Tibial nerve (tissue), 4 donors: ENCODE measurements at regions not wholly inside any gene's neighbourhood (a gene's known extent, or its start where the extent isn't known, plus 50 kb on each side); places are given as distances from the start of the nearest gene placed in this dataset.

Experiments used
- DNase-seq, 2 donors: peaks; one replicate each; pipeline ENCODE4 v3.0.0-alpha.2; 2019; ENCODE audit warnings: low spot score in 2 of 2
- H3K27ac ChIP-seq, 4 donors: fragments of 200-600 bp; sonication (generic) in 3 of 4; one replicate each; pipeline ENCODE4 v1.5.1; 2017 to 2019; ENCODE audit warnings: mild to moderate bottlenecking in 1 of 4
- H3K27me3 ChIP-seq, 2 donors: fragments of 200-600 bp; sonication (generic) in 1 of 2; one replicate each; pipeline versions ENCODE4 v1.5.1 to v1.6.0; 2017 to 2019
- H3K36me3 ChIP-seq, 3 donors: fragments of 200-600 bp; sonication (generic); one replicate each; pipeline ENCODE4 v1.5.1; 2018 to 2019
- H3K4me1 ChIP-seq, 4 donors: fragments of 200-600 bp; sonication (generic) in 3 of 4; one replicate each; pipeline ENCODE4 v1.5.1; 2017 to 2019
- H3K4me3 ChIP-seq, 4 donors: fragments of 200-600 bp; sonication (generic) in 3 of 4; one replicate each; pipeline ENCODE4 v1.5.1; 2017 to 2019; ENCODE audit warnings: mild to moderate bottlenecking in 1 of 4, moderate library complexity in 1 of 4
- H3K9me3 ChIP-seq, 4 donors: fragments of 200-600 bp; sonication (generic) in 3 of 4; one replicate each; pipeline ENCODE4 v1.5.1; 2017 to 2019
- EP300 ChIP-seq, 2 donors: sonication (generic); formaldehyde crosslinking; IDR thresholded peaks; one replicate each; pipeline ENCODE4 v1.6.1; 2017; ENCODE audit warnings: antibody characterized with exemption in 2 of 2, mild to moderate bottlenecking in 1 of 2
- POLR2A ChIP-seq, 2 donors: fragments of 450-650 bp; IDR thresholded peaks; one replicate each; pipeline ENCODE4 v1.6.1; 2017; ENCODE audit warnings: antibody characterized with exemption in 2 of 2, mild to moderate bottlenecking in 2 of 2, moderate library complexity in 2 of 2
- WGBS, 2 donors: methylation state at CpG; one replicate each; pipeline ENCODE4 v1.1.5; 2018; 5-methylcytosine and 5-hydroxymethylcytosine counted together
- TF ChIP-seq, protein P1 (sequence below), 5 experiments: fragments of 200-600 bp in 3 of 5; fragments of 450-650 bp in 2 of 5; sonication (generic) in 3 of 5; IDR thresholded peaks; one replicate each; pipeline ENCODE4 v1.5.1; 2016 to 2019; ENCODE audit warnings: antibody characterized with exemption in 5 of 5, mild to moderate bottlenecking in 3 of 5, moderate library complexity in 2 of 5

DNA sequence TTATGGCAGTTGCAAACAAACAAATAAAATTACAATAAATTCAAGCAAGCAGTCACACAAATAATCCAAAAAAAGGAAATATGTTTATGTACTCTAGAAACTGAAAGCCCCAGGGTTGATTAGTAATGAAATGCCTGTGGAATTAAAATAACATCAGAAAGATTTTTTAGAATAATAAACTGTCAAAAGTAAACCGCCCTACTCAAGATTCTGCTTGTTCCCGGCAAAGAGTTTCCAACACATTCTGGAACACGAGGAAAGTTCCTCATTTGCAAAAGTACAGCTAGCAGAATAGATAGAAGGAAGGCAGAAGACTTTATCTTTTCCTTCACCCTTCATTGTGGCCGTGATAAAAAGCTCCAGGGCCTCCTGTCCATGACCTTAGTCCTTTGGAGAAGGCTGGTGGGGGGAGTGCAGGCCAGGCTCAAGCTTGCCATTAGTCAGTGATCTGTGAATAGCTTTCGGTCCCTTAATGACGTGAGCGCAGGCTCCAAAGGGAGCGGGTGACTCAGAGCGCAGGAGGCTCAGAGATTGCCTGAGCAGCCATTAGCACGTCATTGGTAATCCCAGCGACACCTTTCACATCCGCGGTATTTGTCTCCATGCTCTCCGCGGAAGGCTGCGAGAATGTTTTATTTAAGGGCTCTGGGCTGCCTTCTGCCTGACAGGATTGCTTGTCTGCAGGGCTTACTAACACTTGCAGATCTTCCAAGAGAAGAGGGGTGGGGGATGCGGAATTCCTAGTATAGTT is 458.3 kb downstream of the METTL15 start:
- WGBS, 2 donors: 9 to 12% methylated on average over 17 of the region's 17 CpGs
- peak; percentile 13 to 38 for DNase-seq
- H3K27ac ChIP-seq: peak overlapping the region in 1 of 4 donors; percentile 46

DNA sequence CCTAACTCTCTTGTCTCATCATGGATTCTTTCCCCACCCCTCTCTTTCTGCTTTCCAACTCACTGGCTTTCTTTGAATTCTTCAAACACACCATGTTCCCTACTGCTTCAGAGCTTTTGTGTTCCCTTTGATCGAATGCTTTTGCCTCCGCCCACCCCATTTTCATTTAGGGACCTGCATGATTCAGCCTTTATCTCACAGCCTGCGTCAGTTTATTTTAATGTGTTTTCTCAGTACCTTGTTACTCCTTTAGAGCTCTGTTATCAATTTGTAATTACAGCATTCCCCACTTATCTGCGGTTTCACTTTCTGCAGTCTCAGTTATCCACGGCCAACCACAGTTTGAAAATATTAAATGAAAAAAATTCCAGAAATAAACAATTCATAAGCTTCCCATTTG is 451.3 kb downstream of the METTL15 start:
- TF ChIP-seq EP300 (IDR thresholded peaks at IDR 0.05) (no peak), POLR2A (IDR thresholded peaks at IDR 0.05) (no peak)
- TF ChIP-seq, protein P1, sequence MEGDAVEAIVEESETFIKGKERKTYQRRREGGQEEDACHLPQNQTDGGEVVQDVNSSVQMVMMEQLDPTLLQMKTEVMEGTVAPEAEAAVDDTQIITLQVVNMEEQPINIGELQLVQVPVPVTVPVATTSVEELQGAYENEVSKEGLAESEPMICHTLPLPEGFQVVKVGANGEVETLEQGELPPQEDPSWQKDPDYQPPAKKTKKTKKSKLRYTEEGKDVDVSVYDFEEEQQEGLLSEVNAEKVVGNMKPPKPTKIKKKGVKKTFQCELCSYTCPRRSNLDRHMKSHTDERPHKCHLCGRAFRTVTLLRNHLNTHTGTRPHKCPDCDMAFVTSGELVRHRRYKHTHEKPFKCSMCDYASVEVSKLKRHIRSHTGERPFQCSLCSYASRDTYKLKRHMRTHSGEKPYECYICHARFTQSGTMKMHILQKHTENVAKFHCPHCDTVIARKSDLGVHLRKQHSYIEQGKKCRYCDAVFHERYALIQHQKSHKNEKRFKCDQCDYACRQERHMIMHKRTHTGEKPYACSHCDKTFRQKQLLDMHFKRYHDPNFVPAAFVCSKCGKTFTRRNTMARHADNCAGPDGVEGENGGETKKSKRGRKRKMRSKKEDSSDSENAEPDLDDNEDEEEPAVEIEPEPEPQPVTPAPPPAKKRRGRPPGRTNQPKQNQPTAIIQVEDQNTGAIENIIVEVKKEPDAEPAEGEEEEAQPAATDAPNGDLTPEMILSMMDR (IDR thresholded peaks at IDR 0.05): no peak
- DNase-seq: no peak
- H3K4me1 ChIP-seq: no peaks in the 10 kb centered on the region
- 52 to 54% methylated on average over 5 of the region's 5 CpGs for WGBS, 2 donors
- no peaks in the 10 kb centered on the region for H3K9me3 ChIP-seq
- no peaks in the 10 kb centered on the region for H3K27me3 ChIP-seq
- no peak overlapping the region for H3K27ac ChIP-seq
- H3K36me3 ChIP-seq: no peaks in the 10 kb centered on the region
- no peak overlapping the region for H3K4me3 ChIP-seq

More for the DNA sequence above, 458.3 kb downstream of the METTL15 start:
- Histone ChIP-seq H3K36me3 (no peaks in the 10 kb centered on the region), H3K27me3 (no peaks in the 10 kb centered on the region), H3K4me3 (peak overlapping the region in 1 of 4 donors; percentile 2), H3K9me3 (no peaks in the 10 kb centered on the region), H3K4me1 (peaks cover 0 to 12% (median 0%) of the 10 kb centered on the region in 4 donors)
- TF ChIP-seq EP300 (IDR thresholded peaks at IDR 0.05) (peak in 1 of 2 donors; percentile 37), POLR2A (IDR thresholded peaks at IDR 0.05) (no peak)
- TF ChIP-seq, protein P1 (IDR thresholded peaks at IDR 0.05): no peak

- DNase-seq: no peak
- WGBS, 2 donors: 47 to 52% methylated on average over 4 of the region's 4 CpGs
- H3K27ac ChIP-seq: no peak overlapping the region
- TF ChIP-seq EP300 (IDR thresholded peaks at IDR 0.05) (no peak), POLR2A (IDR thresholded peaks at IDR 0.05) (no peak)
- TF ChIP-seq, protein P1 (IDR thresholded peaks at IDR 0.05): no peak
- no peaks in the 10 kb centered on the region for H3K27me3 ChIP-seq
- H3K4me3 ChIP-seq: no peak overlapping the region
- H3K36me3 ChIP-seq: no peaks in the 10 kb centered on the region
- H3K4me1 ChIP-seq: no peaks in the 10 kb centered on the region
- H3K9me3 ChIP-seq: no peaks in the 10 kb centered on the region
Observed at GRCh38 chr11:28547321-28547741, 439.1 kb downstream of the METTL15 start.

DNA sequence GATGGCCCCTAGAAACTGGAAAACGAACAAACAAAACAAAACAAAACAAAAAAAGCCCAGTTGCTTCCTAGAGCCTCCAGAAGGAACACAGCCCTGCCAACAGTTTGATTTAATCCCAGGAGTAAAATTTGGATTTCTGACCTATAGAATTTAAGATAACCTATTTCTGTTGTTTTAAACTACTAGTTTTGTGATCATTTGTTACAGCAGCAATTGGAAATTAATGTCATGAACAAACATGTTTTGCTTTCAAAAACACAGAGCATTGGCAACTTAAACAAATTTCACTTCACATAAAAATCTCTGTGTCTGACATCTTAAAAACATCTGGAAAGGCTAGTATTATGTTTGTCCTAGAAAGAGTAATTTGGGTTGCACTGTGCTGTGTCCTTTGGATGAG is 437.3 kb downstream of the METTL15 start:
- 36 to 40% methylated on average over 1 of the region's 1 CpG for WGBS, 2 donors
- no peaks in the 10 kb centered on the region for H3K4me1 ChIP-seq
- TF ChIP-seq EP300 (IDR thresholded peaks at IDR 0.05) (no peak), POLR2A (IDR thresholded peaks at IDR 0.05) (no peak)
- TF ChIP-seq, protein P1 (IDR thresholded peaks at IDR 0.05): no peak
- H3K27me3 ChIP-seq: no peaks in the 10 kb centered on the region
- H3K4me3 ChIP-seq: no peak overlapping the region
- H3K27ac ChIP-seq: no peak overlapping the region
- H3K9me3 ChIP-seq: no peaks in the 10 kb centered on the region
- no peak for DNase-seq
- H3K36me3 ChIP-seq: no peaks in the 10 kb centered on the region

- no peak for TF ChIP-seq EP300 (IDR thresholded peaks at IDR 0.05)
- TF ChIP-seq, protein P1 (IDR thresholded peaks at IDR 0.05): no peak
- no peak for TF ChIP-seq POLR2A (IDR thresholded peaks at IDR 0.05)
- H3K27me3 ChIP-seq: no peaks in the 10 kb centered on the region
- H3K9me3 ChIP-seq: no peaks in the 10 kb centered on the region
- DNase-seq: no peak
- no peaks in the 10 kb centered on the region for H3K36me3 ChIP-seq
- no peak overlapping the region for H3K27ac ChIP-seq
- no peaks in the 10 kb centered on the region for H3K4me1 ChIP-seq
- H3K4me3 ChIP-seq: no peak overlapping the region
- 76 to 79% methylated on average over 1 of the region's 1 CpG for WGBS, 2 donors
Observed at GRCh38 chr11:28542561-28542960, 434.4 kb downstream of the METTL15 start.
